ENCODE measurements at regions not wholly inside any gene's neighbourhood (a gene's known extent, or its start where the extent isn't known, plus 50 kb on each side); places are given as distances from the start of the nearest gene placed in this dataset.

DNA sequence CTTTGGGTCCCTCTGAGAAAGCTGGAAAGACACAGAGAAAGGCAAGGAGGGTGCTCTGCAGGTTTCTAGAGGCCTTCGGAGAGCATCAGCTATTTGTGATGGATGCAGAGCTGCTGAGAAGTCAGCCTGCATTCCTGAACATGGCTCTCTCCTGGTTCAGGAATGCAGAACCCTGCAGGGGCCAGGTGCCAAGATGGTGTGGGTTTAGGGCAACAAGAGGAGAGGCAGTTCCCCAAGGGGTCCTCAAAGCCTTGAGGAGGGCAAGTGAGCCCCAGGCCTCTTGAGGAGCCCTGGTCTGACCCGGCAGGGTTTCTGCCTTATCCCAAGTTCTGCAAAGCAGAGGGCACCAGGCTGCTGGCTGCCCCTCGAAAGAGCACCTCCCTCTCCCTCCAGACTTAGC, 93.3 kb downstream of the HS1BP3 start:
- TF ChIP-seq, protein P1, sequence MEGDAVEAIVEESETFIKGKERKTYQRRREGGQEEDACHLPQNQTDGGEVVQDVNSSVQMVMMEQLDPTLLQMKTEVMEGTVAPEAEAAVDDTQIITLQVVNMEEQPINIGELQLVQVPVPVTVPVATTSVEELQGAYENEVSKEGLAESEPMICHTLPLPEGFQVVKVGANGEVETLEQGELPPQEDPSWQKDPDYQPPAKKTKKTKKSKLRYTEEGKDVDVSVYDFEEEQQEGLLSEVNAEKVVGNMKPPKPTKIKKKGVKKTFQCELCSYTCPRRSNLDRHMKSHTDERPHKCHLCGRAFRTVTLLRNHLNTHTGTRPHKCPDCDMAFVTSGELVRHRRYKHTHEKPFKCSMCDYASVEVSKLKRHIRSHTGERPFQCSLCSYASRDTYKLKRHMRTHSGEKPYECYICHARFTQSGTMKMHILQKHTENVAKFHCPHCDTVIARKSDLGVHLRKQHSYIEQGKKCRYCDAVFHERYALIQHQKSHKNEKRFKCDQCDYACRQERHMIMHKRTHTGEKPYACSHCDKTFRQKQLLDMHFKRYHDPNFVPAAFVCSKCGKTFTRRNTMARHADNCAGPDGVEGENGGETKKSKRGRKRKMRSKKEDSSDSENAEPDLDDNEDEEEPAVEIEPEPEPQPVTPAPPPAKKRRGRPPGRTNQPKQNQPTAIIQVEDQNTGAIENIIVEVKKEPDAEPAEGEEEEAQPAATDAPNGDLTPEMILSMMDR (IDR thresholded peaks at IDR 0.05; ENCODE audit: low read length): no peak
- TF ChIP-seq EZH2phosphoT487 (IDR thresholded peaks at IDR 0.05; ENCODE audit: low read length): no peak

Data from MM.1S (cell line).